T-helper 17 cell (primary cell): ENCODE measurements at regions not wholly inside any gene's neighbourhood (a gene's known extent, or its start where the extent isn't known, plus 50 kb on each side); places are given as distances from the start of the nearest gene placed in this dataset.

ENCODE experiments used
- ATAC-seq: fragments of 150-1000 bp; cut with Tn5 transposase; 2 replicates; pipeline ENCODE4 v1.10.0; 2021; ENCODE audit warnings: mild to moderate bottlenecking, moderate library complexity
- DNase-seq, 3 donors: peaks; one replicate each; pipeline versions ENCODE4 v3.0.0 to v3.0.0-alpha.2; 2020 to 2021
- H3K9me3 ChIP-seq: one replicate; pipeline ENCODE4 v1.7.0; 2013; ENCODE audit warnings: low read length, mild to moderate bottlenecking; ENCODE audit not compliant: control insufficient read depth, poor library complexity, severe bottlenecking
- H3K27ac Mint-ChIP-seq: one replicate; pipeline ENCODE4 v1.8.0; 2022; ENCODE audit warnings: mild to moderate bottlenecking, moderate library complexity, mixed read lengths
- H3K27me3 Mint-ChIP-seq: one replicate; pipeline ENCODE4 v1.8.0; 2022; ENCODE audit warnings: mixed read lengths
- H3K36me3 Mint-ChIP-seq: one replicate; pipeline ENCODE4 v1.8.0; 2022; ENCODE audit warnings: low read depth, mixed read lengths
- H3K4me1 Mint-ChIP-seq: one replicate; pipeline ENCODE4 v1.8.0; 2022; ENCODE audit warnings: mild to moderate bottlenecking, mixed read lengths
- H3K4me3 Mint-ChIP-seq: one replicate; pipeline ENCODE4 v1.8.0; 2022; ENCODE audit warnings: mild to moderate bottlenecking, moderate library complexity, mixed read lengths

DNA sequence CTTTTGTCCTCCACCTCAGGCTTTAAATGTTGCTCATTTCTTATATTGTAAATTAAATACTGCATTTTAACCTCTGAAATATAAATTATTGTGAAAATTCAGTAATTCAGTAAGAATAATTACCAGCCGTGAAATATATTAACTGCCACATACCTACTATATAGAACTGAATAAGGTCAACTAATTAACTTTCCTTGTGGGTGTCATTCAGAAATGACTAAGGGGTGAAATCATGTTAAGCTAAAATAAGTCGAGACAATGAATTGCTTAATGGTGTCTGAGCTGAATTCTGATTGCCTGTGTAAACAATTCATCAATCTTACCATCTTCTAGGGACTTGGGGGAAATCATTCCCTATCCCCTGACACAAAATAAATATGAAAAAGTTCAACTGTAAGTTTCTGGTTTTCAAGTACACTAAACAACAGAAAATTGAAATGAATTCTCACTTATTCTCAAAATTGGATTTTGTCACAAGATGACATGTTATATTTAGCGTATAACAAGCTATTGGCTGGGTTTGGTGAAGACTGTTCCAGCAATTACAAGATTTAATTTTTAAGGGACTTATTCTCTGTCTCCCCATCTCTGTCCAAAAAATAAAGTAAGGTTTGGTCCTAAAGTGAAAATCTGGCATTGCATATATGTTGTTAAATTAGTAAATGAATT lies 255.1 kb downstream of the METTL4 start:
- DNase-seq: no peak

DNA sequence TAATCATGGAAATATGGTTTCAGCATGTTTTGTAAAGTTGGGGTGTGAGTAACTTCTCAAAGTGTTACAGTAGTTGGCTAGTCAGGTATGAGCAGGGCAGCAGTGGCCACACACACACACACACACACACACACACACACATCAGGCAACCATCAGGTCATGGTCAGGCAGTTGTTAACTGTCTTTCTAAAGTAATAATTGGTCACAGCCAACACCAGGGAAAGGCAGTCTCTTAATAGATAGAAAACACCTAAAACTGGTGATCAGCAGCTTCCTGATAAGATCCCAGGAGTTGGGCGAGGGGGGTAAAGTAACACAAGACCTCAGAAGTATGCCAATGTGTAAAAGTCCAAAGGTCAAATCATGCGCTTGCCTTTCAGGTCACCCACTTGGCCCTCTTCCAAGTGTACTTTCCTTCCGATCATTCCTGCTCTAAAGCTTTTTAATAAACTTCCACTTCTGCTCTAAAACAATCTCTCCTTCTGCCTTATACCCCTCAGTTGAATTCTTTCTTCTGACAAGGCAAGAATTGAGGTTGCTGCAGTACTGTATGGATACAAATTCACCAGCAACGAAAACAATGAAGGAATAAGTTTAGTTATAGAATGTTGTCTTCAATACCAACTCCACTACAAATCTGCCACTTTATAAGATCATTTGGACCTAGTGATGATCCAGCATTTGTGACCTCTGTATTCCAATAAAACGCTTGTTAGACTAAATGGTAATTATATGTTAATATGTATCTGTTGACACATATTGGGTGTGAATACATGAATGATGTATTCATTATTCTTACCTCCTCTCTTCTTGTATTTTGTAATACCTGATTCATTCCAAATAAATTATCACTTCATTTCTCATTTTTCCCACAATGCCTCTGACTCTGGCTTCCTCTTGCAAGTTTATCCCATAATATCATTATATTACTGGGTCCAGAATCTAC lies 254.3 kb downstream of the METTL4 start:
- peaks cover 2% of the 10 kb centered on the region for H3K9me3 ChIP-seq
- H3K27ac Mint-ChIP-seq: no peak overlapping the region
- ATAC-seq: no peak
- no peak overlapping the region for H3K4me3 Mint-ChIP-seq
- peaks cover 58% of the 10 kb centered on the region for H3K27me3 Mint-ChIP-seq
- H3K4me1 Mint-ChIP-seq: peaks cover 5% of the 10 kb centered on the region
- H3K36me3 Mint-ChIP-seq: peaks cover 3% of the 10 kb centered on the region
- DNase-seq: no peak

More for the DNA sequence above, 255.1 kb downstream of the METTL4 start:
- ATAC-seq: no peak
- Mint-ChIP-seq H3K27ac (no peak overlapping the region), H3K4me3 (no peak overlapping the region), H3K27me3 (peaks cover 57% of the 10 kb centered on the region), H3K36me3 (peaks cover 3% of the 10 kb centered on the region), H3K4me1 (peaks cover 5% of the 10 kb centered on the region)
- H3K9me3 ChIP-seq: peaks cover 2% of the 10 kb centered on the region

DNA sequence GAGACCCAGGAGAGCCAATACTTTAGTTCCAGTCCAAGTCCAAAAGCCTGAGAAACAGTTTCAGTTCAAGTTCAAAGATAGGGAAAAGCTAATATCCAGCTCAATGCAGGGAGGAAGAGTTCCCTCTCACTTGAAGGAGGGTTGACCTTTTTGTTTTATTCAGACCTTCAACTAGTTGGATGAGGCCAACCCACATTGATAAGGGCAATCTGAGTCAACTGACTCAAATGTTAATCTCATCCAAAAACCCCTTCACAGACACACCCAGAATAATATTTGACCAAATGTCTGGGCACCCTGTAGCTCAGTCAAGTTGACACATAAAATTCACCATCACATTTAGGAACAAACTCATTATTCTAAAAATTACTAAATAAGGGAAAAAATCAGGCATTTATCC lies 246.8 kb downstream of the METTL4 start:
- Mint-ChIP-seq H3K27me3 (peaks cover 52% of the 10 kb centered on the region), H3K27ac (no peak overlapping the region), H3K4me3 (no peak overlapping the region), H3K36me3 (peaks cover 3% of the 10 kb centered on the region), H3K4me1 (peaks cover 5% of the 10 kb centered on the region)
- DNase-seq: no peak
- ATAC-seq: no peak
- H3K9me3 ChIP-seq: peaks cover 2% of the 10 kb centered on the region

DNA sequence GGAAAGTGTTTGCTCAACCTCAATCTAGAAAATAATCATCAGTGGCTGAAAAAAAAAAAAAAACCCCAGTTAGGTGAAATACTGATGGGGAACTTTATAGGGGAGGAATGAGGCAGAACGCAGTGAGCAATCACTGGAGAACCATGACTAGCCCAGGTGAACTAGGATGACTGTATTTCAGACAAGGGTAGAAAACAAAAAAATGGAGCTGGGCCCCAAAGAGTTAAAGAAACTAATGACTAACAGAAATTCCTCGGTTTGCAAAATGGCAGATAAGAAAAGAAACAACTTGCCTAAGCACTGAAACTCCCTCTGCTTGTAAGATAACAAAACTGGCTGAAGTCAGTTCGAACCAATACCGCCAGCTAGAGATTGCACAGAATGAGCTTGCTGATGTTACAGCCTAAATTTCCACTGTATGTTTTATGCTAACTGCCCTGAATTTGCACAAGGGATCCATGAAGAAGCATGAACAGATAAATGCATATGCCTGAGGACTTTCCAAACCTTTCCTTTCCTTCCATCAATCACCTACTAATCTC lies 245.9 kb downstream of the METTL4 start:
- Mint-ChIP-seq H3K36me3 (peaks cover 3% of the 10 kb centered on the region), H3K4me1 (peaks cover 5% of the 10 kb centered on the region), H3K4me3 (no peak overlapping the region), H3K27me3 (peaks cover 57% of the 10 kb centered on the region), H3K27ac (no peak overlapping the region)
- H3K9me3 ChIP-seq: peaks cover under 1% of the 10 kb centered on the region
- DNase-seq (no peak), ATAC-seq (no peak)

DNA sequence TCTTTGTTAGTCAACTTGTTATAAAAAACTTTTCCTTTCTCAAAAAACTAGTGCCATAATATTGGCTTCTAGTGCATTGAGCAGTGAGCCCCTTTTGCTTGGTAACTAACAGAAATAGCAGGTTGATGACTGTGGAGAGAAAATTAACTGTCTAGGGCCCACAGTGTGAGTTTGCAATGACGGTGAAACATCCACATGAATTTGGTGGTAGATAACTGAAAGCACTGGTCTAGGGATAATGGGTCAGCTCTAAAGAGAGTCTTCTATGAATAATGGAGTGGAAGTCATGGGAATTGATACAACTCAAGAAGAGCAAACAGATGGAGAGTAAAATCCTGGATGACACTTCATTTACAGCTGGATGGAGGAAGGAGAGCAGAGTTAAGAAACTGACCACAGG lies 245.4 kb downstream of the METTL4 start:
- Mint-ChIP-seq H3K27me3 (peaks cover 57% of the 10 kb centered on the region), H3K4me1 (peaks cover 5% of the 10 kb centered on the region), H3K36me3 (peaks cover 3% of the 10 kb centered on the region), H3K27ac (no peak overlapping the region), H3K4me3 (no peak overlapping the region)
- DNase-seq (no peak), ATAC-seq (no peak)
- H3K9me3 ChIP-seq: no peaks in the 10 kb centered on the region

DNA sequence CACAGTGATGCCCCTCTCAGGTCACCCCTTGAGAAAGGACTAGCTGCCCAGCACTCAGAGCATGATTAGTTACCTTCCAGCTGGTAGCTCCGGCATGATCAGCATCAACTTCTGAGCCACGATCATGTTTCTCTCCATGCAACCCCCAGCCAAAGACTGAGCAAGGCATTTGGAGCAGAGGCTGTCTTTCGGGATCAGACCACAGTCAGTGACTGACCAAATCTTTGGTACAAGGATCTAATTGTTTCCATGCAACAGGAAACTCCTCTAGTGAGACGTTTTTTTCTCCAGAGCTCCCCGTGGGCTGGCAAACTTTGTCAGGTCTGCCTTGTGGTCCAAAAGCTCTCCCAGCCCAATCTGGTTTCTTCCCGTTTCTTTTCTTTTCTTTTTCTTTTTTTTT lies 244.3 kb downstream of the METTL4 start:
- Mint-ChIP-seq H3K27me3 (peaks cover 54% of the 10 kb centered on the region), H3K4me3 (no peak overlapping the region), H3K36me3 (no peaks in the 10 kb centered on the region), H3K4me1 (peaks cover 5% of the 10 kb centered on the region), H3K27ac (no peak overlapping the region)
- DNase-seq: no peak
- H3K9me3 ChIP-seq: no peaks in the 10 kb centered on the region
- no peak for ATAC-seq

DNA sequence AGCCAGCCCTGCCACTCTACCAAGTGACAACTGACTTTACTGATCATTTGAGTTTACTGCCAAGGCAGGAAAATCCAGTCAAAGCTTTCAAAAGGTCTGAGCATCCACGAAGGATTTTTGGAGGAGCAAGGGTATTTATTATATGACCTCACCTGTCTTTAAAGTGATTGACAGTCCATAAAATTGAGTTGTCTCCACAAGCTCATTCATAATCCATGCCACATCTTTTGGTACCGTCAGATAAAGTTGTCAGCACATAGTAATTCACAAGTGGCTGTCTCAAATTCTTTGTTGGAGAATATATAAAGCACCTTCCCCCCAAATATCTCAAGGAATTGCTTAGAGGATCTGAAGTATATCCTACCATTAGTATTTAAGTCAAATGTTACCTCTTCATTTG lies 240.5 kb downstream of the METTL4 start:
- ATAC-seq (no peak), DNase-seq (no peak)
- H3K9me3 ChIP-seq: no peaks in the 10 kb centered on the region
- peaks cover 5% of the 10 kb centered on the region for H3K4me1 Mint-ChIP-seq
- no peak overlapping the region for H3K27ac Mint-ChIP-seq
- H3K36me3 Mint-ChIP-seq: no peaks in the 10 kb centered on the region
- H3K4me3 Mint-ChIP-seq: no peak overlapping the region
- peaks cover 72% of the 10 kb centered on the region for H3K27me3 Mint-ChIP-seq

DNA sequence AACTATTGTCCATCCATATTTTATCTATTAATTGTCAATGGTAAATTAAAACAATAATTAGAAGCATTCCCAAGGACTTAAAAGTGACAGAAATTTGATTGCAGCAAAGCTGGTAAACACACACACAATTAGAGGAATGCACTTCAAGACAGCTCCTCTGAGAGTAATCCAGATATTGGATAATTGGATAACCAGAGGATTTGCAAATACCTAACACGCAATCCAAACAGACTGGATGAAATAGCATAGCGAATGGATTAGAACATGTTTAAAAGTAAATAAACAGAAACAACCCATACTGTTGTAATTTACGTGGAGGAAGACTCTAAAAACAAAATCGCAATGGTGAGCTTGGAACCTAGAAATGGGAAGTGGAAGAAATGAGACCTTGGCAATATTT lies 239.8 kb downstream of the METTL4 start:
- no peaks in the 10 kb centered on the region for H3K36me3 Mint-ChIP-seq
- no peak overlapping the region for H3K4me3 Mint-ChIP-seq
- H3K27ac Mint-ChIP-seq: no peak overlapping the region
- H3K27me3 Mint-ChIP-seq: peaks cover 71% of the 10 kb centered on the region
- H3K4me1 Mint-ChIP-seq: no peaks in the 10 kb centered on the region
- no peaks in the 10 kb centered on the region for H3K9me3 ChIP-seq
- ATAC-seq (no peak), DNase-seq (no peak)

DNA sequence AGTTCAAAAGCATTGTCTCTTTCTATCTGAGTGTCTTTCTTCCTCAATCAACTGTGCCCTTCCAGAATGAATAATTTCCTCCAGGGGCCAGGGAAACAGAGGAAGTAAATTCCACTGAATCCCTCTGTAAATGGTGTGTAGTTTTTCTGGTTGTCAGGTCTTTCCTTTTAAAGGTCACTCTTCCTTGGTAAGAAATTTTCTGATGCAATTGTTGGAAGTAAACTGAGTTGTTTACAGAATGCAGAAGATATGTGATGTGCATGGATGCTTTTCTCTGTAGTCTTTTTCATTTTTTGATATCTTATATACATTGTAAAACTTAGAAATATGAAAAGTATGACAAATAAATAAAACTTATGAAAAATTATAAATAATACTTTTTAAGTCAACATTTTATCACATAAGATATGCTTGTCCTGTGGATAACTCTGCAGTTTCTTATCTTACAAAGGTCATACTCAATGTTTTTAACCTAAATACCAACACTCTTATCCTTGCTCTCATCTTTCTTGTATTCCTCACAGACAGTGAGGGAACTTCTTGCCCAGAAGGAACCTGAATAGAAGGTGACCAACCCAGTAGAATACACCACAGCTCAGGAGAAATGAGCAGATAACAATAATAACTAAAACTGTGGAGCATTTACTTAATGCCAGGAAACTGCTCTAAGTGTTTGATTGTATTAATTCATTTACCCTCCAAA lies 234.5 kb downstream of the METTL4 start:
- Mint-ChIP-seq H3K27ac (no peak overlapping the region), H3K4me3 (no peak overlapping the region), H3K36me3 (peaks cover 3% of the 10 kb centered on the region), H3K27me3 (peaks cover 61% of the 10 kb centered on the region), H3K4me1 (peaks cover 7% of the 10 kb centered on the region)
- no peaks in the 10 kb centered on the region for H3K9me3 ChIP-seq
- ATAC-seq (no peak), DNase-seq (no peak)

DNA sequence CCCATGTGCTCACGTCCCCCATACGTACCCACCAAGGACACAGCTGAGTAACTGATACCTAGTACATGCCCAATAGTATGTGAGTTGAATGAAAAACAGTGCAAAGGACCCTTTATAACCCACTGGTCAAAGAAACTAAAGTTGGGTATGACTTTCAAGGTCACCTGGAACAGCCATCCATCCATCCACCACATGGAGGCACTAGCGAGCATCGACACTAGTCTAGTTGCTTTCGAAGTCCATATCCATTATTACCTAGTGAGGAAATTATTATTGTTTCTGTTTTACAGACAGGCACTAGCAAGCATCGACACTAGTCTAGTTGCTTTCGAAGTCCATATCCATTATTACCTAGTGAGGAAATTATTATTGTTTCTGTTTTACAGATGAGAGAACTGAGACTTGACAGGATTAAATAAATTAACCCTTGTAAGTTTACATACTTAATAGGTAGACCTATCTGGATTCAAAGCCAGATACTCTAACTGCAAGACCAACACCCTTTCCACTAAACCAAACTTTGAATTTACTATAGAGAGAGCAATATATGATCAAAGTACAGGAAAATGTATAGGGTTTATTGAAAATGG lies 233.7 kb downstream of the METTL4 start:
- DNase-seq: peak; percentile 11 to 25 (median 18)
- H3K4me3 Mint-ChIP-seq: no peak overlapping the region
- peak; percentile 60 for ATAC-seq

DNA sequence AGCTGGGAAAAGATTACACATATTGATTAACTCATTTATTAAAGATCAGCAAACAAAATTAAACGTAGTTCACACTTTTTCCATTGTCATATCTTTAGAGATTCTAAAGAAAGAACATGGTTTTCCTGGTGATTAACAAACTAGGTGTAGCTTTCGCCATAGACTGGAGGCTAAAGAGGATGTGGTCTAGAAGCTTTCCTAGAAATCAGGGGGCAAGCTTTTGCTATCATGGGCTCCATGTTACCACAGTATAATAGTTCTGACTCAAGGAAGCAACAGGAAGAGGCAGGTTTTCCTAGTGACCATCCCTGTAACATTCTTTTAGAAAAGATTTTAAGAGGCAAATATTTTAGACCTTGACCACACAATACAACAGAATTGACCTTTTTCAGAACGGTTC lies 232.7 kb downstream of the METTL4 start:
- peaks cover 8% of the 10 kb centered on the region for H3K36me3 Mint-ChIP-seq
- no peak overlapping the region for H3K4me3 Mint-ChIP-seq
- H3K27me3 Mint-ChIP-seq: peaks cover 55% of the 10 kb centered on the region
- ATAC-seq (no peak), DNase-seq (no peak)
- peaks cover 7% of the 10 kb centered on the region for H3K4me1 Mint-ChIP-seq
- H3K27ac Mint-ChIP-seq: no peak overlapping the region
- H3K9me3 ChIP-seq: no peaks in the 10 kb centered on the region

More for the DNA sequence above, 233.7 kb downstream of the METTL4 start:
- H3K9me3 ChIP-seq: no peaks in the 10 kb centered on the region
- peaks cover 5% of the 10 kb centered on the region for H3K36me3 Mint-ChIP-seq
- H3K4me1 Mint-ChIP-seq: peaks cover 7% of the 10 kb centered on the region
- H3K27ac Mint-ChIP-seq: no peak overlapping the region
- H3K27me3 Mint-ChIP-seq: peaks cover 60% of the 10 kb centered on the region

DNA sequence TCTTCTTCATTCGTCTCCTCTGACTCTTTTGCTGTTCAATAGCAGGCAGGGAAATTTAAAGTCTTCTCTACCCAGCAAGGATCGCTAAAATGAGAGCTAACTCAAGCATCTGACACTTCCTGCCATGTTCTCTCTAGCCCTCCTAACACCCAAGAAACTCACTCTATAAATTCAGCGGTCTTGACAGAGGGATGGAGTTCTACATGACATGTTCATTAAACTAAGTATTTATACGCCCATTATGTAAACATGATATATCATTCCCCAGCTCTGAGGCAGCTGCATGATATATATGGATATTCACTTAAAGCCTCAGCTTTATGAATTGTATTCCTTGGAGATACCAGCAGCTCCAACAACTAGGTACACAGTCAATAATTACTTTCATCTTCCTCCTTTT lies 231.0 kb downstream of the METTL4 start:
- peaks cover 7% of the 10 kb centered on the region for H3K4me1 Mint-ChIP-seq
- DNase-seq: no peak
- ATAC-seq: no peak
- peaks cover 50% of the 10 kb centered on the region for H3K27me3 Mint-ChIP-seq
- H3K27ac Mint-ChIP-seq: no peak overlapping the region
- no peak overlapping the region for H3K4me3 Mint-ChIP-seq
- peaks cover 8% of the 10 kb centered on the region for H3K36me3 Mint-ChIP-seq
- no peaks in the 10 kb centered on the region for H3K9me3 ChIP-seq

DNA sequence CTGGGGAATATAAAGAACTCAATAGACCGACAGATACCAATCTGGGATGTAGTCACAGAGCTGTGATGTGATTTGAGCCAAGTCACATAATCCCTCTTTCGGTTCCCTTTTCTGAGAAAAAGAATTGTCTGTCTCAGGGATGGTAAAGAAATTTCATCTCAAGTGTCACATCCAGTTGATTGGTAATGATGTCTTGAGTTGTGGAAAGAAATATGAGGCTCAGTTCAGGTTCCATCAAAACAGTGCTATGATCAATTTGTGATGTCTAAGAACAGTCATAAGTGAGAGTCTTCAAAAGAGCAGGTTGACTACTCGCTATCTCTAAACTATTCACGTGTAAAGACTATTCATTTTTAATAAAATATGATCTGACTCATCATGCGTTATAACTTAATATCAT lies 223.3 kb downstream of the METTL4 start:
- ATAC-seq (no peak), DNase-seq (no peak)
- no peaks in the 10 kb centered on the region for H3K9me3 ChIP-seq
- Mint-ChIP-seq H3K27ac (no peak overlapping the region), H3K36me3 (no peaks in the 10 kb centered on the region), H3K4me1 (no peaks in the 10 kb centered on the region), H3K4me3 (no peak overlapping the region), H3K27me3 (peaks cover 13% of the 10 kb centered on the region)
